ENCODE measurements at regions not wholly inside any gene's neighbourhood (a gene's known extent, or its start where the extent isn't known, plus 50 kb on each side); places are given as distances from the start of the nearest gene placed in this dataset.

GRCh38 chr6:14278006-14278405, 160.4 kb downstream of the CD83 start:
- H3K9me2 ChIP-seq (replicated peaks; ENCODE audit: insufficient read depth, low read length): no peaks in the 10 kb centered on the region
- H3K79me2 ChIP-seq (ENCODE audit: insufficient read depth, low read length): no peaks in the 10 kb centered on the region
- peak overlapping the region; percentile 43 for H3K9ac ChIP-seq (ENCODE audit: low read length)
- no peaks in the 10 kb centered on the region for H4K20me1 ChIP-seq (ENCODE audit: low read depth, low read length)
- peak overlapping the region; percentile 5 for H2AFZ ChIP-seq (ENCODE audit: low read depth, low read length, severe bottlenecking)
- H3K27ac ChIP-seq (ENCODE audit: low read depth, low read length): peak overlapping the region; percentile 83
- no peak for TF ChIP-seq EZH2phosphoT487 (conservative IDR thresholded peaks at IDR 0.05; ENCODE audit: low read length)
- no peak overlapping the region for H3K4me3 ChIP-seq (ENCODE audit: insufficient read depth, low read length, poor library complexity, severe bottlenecking)
- H3K36me3 ChIP-seq (ENCODE audit: low read length): no peaks in the 10 kb centered on the region
- no peaks in the 10 kb centered on the region for H3F3A ChIP-seq (ENCODE audit: insufficient read depth)
- peaks cover 1% of the 10 kb centered on the region; the same call in 1 of the 2 replicates for H3K9me3 ChIP-seq (ENCODE audit: insufficient read depth, low read length)
- peak overlapping the region; percentile 63 for H3K4me2 ChIP-seq (ENCODE audit: low read depth, low read length, poor library complexity, severe bottlenecking)
- H3K27me3 ChIP-seq (ENCODE audit: low read length): no peaks in the 10 kb centered on the region

GRCh38 chr6:14278446-14278845, 160.9 kb downstream of the CD83 start:
- peak overlapping the region; percentile 63 for H3K4me2 ChIP-seq (ENCODE audit: low read depth, low read length, poor library complexity, severe bottlenecking)
- TF ChIP-seq EZH2phosphoT487 (conservative IDR thresholded peaks at IDR 0.05; ENCODE audit: low read length) (no peak), CTCF (IDR thresholded peaks at IDR 0.05; ENCODE audit: insufficient read depth, low read length, poor library complexity, severe bottlenecking) (no peak)

GRCh38 chr6:14280006-14280510, 162.5 kb downstream of the CD83 start:
- H3K27me3 ChIP-seq (ENCODE audit: low read length): no peaks in the 10 kb centered on the region
- H3K79me2 ChIP-seq (ENCODE audit: insufficient read depth, low read length): no peaks in the 10 kb centered on the region
- H3F3A ChIP-seq (ENCODE audit: insufficient read depth): no peaks in the 10 kb centered on the region
- no peak overlapping the region for H3K4me2 ChIP-seq (ENCODE audit: low read depth, low read length, poor library complexity, severe bottlenecking)
- H2AFZ ChIP-seq (ENCODE audit: low read depth, low read length, severe bottlenecking): no peak overlapping the region
- TF ChIP-seq CTCF (IDR thresholded peaks at IDR 0.05; ENCODE audit: insufficient read depth, low read length, poor library complexity, severe bottlenecking) (no peak), EZH2phosphoT487 (conservative IDR thresholded peaks at IDR 0.05; ENCODE audit: low read length) (no peak)
- no peak overlapping the region for H3K4me3 ChIP-seq (ENCODE audit: insufficient read depth, low read length, poor library complexity, severe bottlenecking)
- no peak overlapping the region for H3K27ac ChIP-seq (ENCODE audit: low read depth, low read length)
- no peaks in the 10 kb centered on the region for H4K20me1 ChIP-seq (ENCODE audit: low read depth, low read length)
- H3K9me2 ChIP-seq (replicated peaks; ENCODE audit: insufficient read depth, low read length): no peaks in the 10 kb centered on the region
- no peaks in the 10 kb centered on the region for H3K9me3 ChIP-seq (ENCODE audit: insufficient read depth, low read length)
- no peaks in the 10 kb centered on the region for H3K36me3 ChIP-seq (ENCODE audit: low read length)
- H3K9ac ChIP-seq (ENCODE audit: low read length): no peak overlapping the region

More at GRCh38 chr6:14278446-14278845, 160.9 kb downstream of the CD83 start:
- Histone ChIP-seq H3K9me3 (ENCODE audit: insufficient read depth, low read length) (no peaks in the 10 kb centered on the region), H3K27ac (ENCODE audit: low read depth, low read length) (peak overlapping the region; percentile 83), H3K36me3 (ENCODE audit: low read length) (no peaks in the 10 kb centered on the region), H3K9ac (ENCODE audit: low read length) (peak overlapping the region; percentile 43), H3F3A (ENCODE audit: insufficient read depth) (no peaks in the 10 kb centered on the region), H3K9me2 (replicated peaks; ENCODE audit: insufficient read depth, low read length) (no peaks in the 10 kb centered on the region), H3K4me3 (ENCODE audit: insufficient read depth, low read length, poor library complexity, severe bottlenecking) (no peak overlapping the region), H3K79me2 (ENCODE audit: insufficient read depth, low read length) (no peaks in the 10 kb centered on the region), H4K20me1 (ENCODE audit: low read depth, low read length) (no peaks in the 10 kb centered on the region), H3K27me3 (ENCODE audit: low read length) (no peaks in the 10 kb centered on the region), H2AFZ (ENCODE audit: low read depth, low read length, severe bottlenecking) (peak overlapping the region; percentile 5)

- no peak overlapping the region for H3K9ac ChIP-seq (ENCODE audit: low read length)
- H3K27me3 ChIP-seq (ENCODE audit: low read length): no peaks in the 10 kb centered on the region
- no peaks in the 10 kb centered on the region for H3K9me3 ChIP-seq (ENCODE audit: insufficient read depth, low read length)
- no peaks in the 10 kb centered on the region for H3K36me3 ChIP-seq (ENCODE audit: low read length)
- H3K4me3 ChIP-seq (ENCODE audit: insufficient read depth, low read length, poor library complexity, severe bottlenecking): no peak overlapping the region
- no peak overlapping the region for H3K27ac ChIP-seq (ENCODE audit: low read depth, low read length)
- no peaks in the 10 kb centered on the region for H4K20me1 ChIP-seq (ENCODE audit: low read depth, low read length)
- no peak overlapping the region for H2AFZ ChIP-seq (ENCODE audit: low read depth, low read length, severe bottlenecking)
- peak; percentile 48 for TF ChIP-seq CTCF (IDR thresholded peaks at IDR 0.05; ENCODE audit: insufficient read depth, low read length, poor library complexity, severe bottlenecking)
- no peak for TF ChIP-seq EZH2phosphoT487 (conservative IDR thresholded peaks at IDR 0.05; ENCODE audit: low read length)
- no peaks in the 10 kb centered on the region for H3K9me2 ChIP-seq (replicated peaks; ENCODE audit: insufficient read depth, low read length)
- no peaks in the 10 kb centered on the region for H3F3A ChIP-seq (ENCODE audit: insufficient read depth)
- H3K4me2 ChIP-seq (ENCODE audit: low read depth, low read length, poor library complexity, severe bottlenecking): no peak overlapping the region
- no peaks in the 10 kb centered on the region for H3K79me2 ChIP-seq (ENCODE audit: insufficient read depth, low read length)
Measured at GRCh38 chr6:14280766-14281293, 163.3 kb downstream of the CD83 start.
